ENCODE measurements at regions not wholly inside any gene's neighbourhood (a gene's known extent, or its start where the extent isn't known, plus 50 kb on each side); places are given as distances from the start of the nearest gene placed in this dataset.

- WGBS, 2 experiments (ENCODE audit: insufficient coverage in 2 of 2): 95 to 96% methylated on average over 2 to 3 of the region's 7 CpGs
Observed at GRCh38 chr6:134846031-134846430, 103.9 kb downstream of the ALDH8A1 start.

DNA sequence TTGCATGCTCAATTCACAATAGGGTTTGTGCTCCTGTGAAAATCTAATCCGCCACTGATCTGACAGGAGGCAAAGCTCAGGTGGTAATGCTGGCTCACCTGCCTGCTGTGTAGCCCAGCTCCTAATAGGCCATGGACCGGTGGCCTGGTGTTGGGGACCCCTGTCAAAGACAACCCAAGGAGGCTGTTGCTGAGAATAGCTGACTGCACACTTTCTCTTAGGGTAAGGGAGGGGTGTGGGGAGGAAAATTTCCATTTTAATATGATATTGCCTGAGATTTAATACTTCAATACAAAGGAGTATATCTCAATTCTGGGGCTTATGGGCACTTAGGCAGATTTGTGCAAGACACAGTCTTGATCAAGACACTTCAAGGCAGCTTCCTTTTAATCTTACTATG is 105.8 kb downstream of the ALDH8A1 start:
- no peaks in the 10 kb centered on the region for H3K9me3 ChIP-seq (ENCODE audit: control insufficient read depth, low read length)
- WGBS, 2 experiments (ENCODE audit: insufficient coverage in 2 of 2): 88 to 92% methylated on average over 1 to 2 of the region's 2 CpGs
- no peak overlapping the region for H3K4me3 ChIP-seq (ENCODE audit: extremely low read depth, insufficient read depth, low read length, poor library complexity, severe bottlenecking)
- no peaks in the 10 kb centered on the region for H3K4me1 ChIP-seq (ENCODE audit: control insufficient read depth, insufficient read depth, low read length, poor library complexity, severe bottlenecking)
- no peak overlapping the region for H3K27ac ChIP-seq (ENCODE audit: low read depth, low read length, severe bottlenecking)
- no peaks in the 10 kb centered on the region for H3K36me3 ChIP-seq (ENCODE audit: control insufficient read depth, insufficient read depth, low read length)

More at GRCh38 chr6:134846031-134846430, 103.9 kb downstream of the ALDH8A1 start:
- no peaks in the 10 kb centered on the region for H3K36me3 ChIP-seq (ENCODE audit: control insufficient read depth, insufficient read depth, low read length)
- H3K9me3 ChIP-seq (ENCODE audit: control insufficient read depth, low read length): no peaks in the 10 kb centered on the region
- H3K4me1 ChIP-seq (ENCODE audit: control insufficient read depth, insufficient read depth, low read length, poor library complexity, severe bottlenecking): no peaks in the 10 kb centered on the region
- no peak overlapping the region for H3K4me3 ChIP-seq (ENCODE audit: extremely low read depth, insufficient read depth, low read length, poor library complexity, severe bottlenecking)
- H3K27ac ChIP-seq (ENCODE audit: low read depth, low read length, severe bottlenecking): no peak overlapping the region

DNA sequence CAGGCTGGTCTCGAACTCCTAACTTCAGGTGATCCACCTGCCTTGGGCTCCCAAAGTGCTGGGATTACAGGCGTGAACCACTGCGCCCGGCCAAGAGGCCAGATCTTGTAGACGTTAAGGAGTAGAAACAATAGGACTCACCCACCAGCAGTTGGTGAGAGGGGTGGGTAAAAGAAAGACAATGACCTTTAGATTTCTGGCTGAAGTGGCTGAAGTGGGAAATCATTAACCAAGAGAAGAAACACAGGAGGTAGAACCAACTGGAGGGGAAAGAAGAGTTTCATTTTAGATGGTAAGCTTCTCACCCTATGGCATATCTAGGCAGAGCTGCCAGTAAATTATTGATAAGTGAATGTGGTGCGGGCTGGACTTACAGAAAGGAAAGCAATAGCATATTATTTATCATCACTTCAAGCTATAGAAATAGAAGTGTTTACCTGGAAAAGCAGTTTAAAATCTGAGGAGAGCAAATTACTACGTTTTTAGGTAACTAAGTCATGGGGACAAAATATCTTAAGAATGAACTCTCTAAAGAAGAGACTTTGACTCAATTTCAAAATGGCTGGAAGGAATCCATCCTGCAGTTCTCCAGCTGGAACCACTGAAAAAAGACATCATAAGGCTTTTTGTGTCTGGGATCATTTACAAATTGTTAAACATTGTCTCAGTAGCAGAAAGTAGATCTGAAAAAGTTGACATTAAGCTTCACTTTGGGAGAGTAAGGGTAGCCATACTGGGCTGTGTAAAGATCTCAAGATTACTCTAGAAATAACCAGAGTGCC is 109.6 kb downstream of the ALDH8A1 start:
- no peaks in the 10 kb centered on the region for H3K4me1 ChIP-seq (ENCODE audit: control insufficient read depth, insufficient read depth, low read length, poor library complexity, severe bottlenecking)
- H3K4me3 ChIP-seq (ENCODE audit: extremely low read depth, insufficient read depth, low read length, poor library complexity, severe bottlenecking): no peak overlapping the region
- no peaks in the 10 kb centered on the region for H3K36me3 ChIP-seq (ENCODE audit: control insufficient read depth, insufficient read depth, low read length)
- H3K27ac ChIP-seq (ENCODE audit: low read depth, low read length, severe bottlenecking): no peak overlapping the region
- WGBS, 2 experiments (ENCODE audit: insufficient coverage in 2 of 2): 87 to 96% methylated on average over 3 to 6 of the region's 7 CpGs
- H3K9me3 ChIP-seq (ENCODE audit: control insufficient read depth, low read length): no peaks in the 10 kb centered on the region

DNA sequence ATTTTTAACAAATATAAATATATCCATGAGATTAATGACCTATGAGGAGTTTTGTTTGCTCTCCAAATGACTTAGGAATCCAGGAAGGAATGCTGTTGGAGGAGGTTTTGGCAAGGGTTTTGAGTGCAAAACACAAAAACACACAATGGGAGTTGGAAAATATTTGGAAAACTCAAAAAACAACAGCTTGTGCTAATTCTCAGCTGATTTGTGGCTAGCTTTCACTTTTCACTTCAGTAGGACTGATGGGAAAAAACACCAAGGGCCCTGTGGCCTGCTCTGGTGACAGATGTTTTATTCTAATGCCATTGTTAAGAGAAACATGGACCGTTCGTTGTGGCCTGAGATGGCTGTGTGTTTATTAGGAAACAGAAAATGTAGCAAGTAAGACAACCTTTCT is 113.9 kb downstream of the ALDH8A1 start:
- no CpG with 5 or more reads among the region's 2 CpGs for WGBS, 2 experiments (ENCODE audit: insufficient coverage in 2 of 2)
- Histone ChIP-seq H3K4me3 (ENCODE audit: extremely low read depth, insufficient read depth, low read length, poor library complexity, severe bottlenecking) (no peak overlapping the region), H3K36me3 (ENCODE audit: control insufficient read depth, insufficient read depth, low read length) (no peaks in the 10 kb centered on the region), H3K4me1 (ENCODE audit: control insufficient read depth, insufficient read depth, low read length, poor library complexity, severe bottlenecking) (no peaks in the 10 kb centered on the region), H3K27ac (ENCODE audit: low read depth, low read length, severe bottlenecking) (no peak overlapping the region), H3K9me3 (ENCODE audit: control insufficient read depth, low read length) (no peaks in the 10 kb centered on the region)

GRCh38 chr6:134830940-134831339 is 119.0 kb downstream of the ALDH8A1 start:
- 80 to 100% methylated on average over 1 to 2 of the region's 2 CpGs for WGBS, 2 experiments (ENCODE audit: insufficient coverage in 2 of 2)
- H3K9me3 ChIP-seq (ENCODE audit: control insufficient read depth, low read length): no peaks in the 10 kb centered on the region
- no peak overlapping the region for H3K4me3 ChIP-seq (ENCODE audit: extremely low read depth, insufficient read depth, low read length, poor library complexity, severe bottlenecking)
- H3K27ac ChIP-seq (ENCODE audit: low read depth, low read length, severe bottlenecking): no peak overlapping the region
- H3K4me1 ChIP-seq (ENCODE audit: control insufficient read depth, insufficient read depth, low read length, poor library complexity, severe bottlenecking): no peaks in the 10 kb centered on the region
- no peaks in the 10 kb centered on the region for H3K36me3 ChIP-seq (ENCODE audit: control insufficient read depth, insufficient read depth, low read length)

GRCh38 chr6:134830194-134830593 is 119.7 kb downstream of the ALDH8A1 start:
- no peaks in the 10 kb centered on the region for H3K36me3 ChIP-seq (ENCODE audit: control insufficient read depth, insufficient read depth, low read length)
- no peak overlapping the region for H3K27ac ChIP-seq (ENCODE audit: low read depth, low read length, severe bottlenecking)
- H3K4me3 ChIP-seq (ENCODE audit: extremely low read depth, insufficient read depth, low read length, poor library complexity, severe bottlenecking): no peak overlapping the region
- 88 to 94% methylated on average over 4 of the region's 4 CpGs for whole genome bisulfite sequencing, 2 experiments (ENCODE audit: insufficient coverage in 2 of 2)
- H3K4me1 ChIP-seq (ENCODE audit: control insufficient read depth, insufficient read depth, low read length, poor library complexity, severe bottlenecking): no peaks in the 10 kb centered on the region
- H3K9me3 ChIP-seq (ENCODE audit: control insufficient read depth, low read length): no peaks in the 10 kb centered on the region

- no peaks in the 10 kb centered on the region for H3K4me1 ChIP-seq (ENCODE audit: control insufficient read depth, insufficient read depth, low read length, poor library complexity, severe bottlenecking)
- no peak overlapping the region for H3K4me3 ChIP-seq (ENCODE audit: extremely low read depth, insufficient read depth, low read length, poor library complexity, severe bottlenecking)
- no peaks in the 10 kb centered on the region for H3K9me3 ChIP-seq (ENCODE audit: control insufficient read depth, low read length)
- H3K27ac ChIP-seq (ENCODE audit: low read depth, low read length, severe bottlenecking): no peak overlapping the region
- H3K36me3 ChIP-seq (ENCODE audit: control insufficient read depth, insufficient read depth, low read length): no peaks in the 10 kb centered on the region
- 100% methylated on average over 3 to 4 of the region's 5 CpGs for WGBS, 2 experiments (ENCODE audit: insufficient coverage in 2 of 2)
Observed at GRCh38 chr6:134828641-134829040, 121.3 kb downstream of the ALDH8A1 start.

DNA sequence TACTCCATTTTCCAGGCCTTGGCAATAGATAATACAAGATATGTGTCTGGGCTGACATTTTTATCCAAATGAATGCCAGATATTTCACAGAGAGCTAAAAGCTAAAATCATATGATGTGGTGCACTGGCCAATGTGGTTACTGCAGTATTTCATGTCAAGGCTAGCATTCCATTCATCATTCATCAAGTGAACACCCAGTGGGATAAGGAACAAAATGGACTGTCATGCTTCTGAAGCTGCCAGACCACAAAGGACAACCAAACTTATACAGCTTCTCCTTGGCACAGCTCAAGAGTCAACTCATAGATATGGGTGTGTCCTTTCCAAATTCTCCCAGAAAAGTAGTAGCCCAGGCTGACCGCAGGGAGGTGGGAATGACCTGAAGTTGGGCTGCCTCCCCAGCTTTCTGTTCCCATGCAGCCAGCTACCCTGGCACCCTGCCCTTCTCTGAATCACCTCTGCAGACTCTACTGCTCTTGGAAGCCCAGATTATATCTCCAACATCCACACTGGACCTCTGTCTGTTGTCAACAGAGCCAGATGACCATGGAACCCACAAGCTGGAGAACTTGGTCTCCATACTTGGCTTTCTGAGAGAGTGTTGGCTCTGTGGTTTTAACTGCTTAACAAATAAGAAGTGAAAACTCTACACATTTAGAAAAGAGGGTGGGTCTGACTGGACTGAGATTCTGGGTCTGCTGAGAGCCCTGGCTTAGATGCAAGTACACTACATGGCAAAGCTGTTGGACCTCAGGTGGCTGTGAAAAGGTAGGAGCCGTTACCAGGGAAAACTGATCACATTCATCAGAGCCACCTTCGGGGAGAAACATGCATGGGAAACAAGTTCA is 122.8 kb downstream of the ALDH8A1 start:
- Histone ChIP-seq H3K9me3 (ENCODE audit: control insufficient read depth, low read length) (no peaks in the 10 kb centered on the region), H3K36me3 (ENCODE audit: control insufficient read depth, insufficient read depth, low read length) (no peaks in the 10 kb centered on the region), H3K4me3 (ENCODE audit: extremely low read depth, insufficient read depth, low read length, poor library complexity, severe bottlenecking) (no peak overlapping the region), H3K4me1 (ENCODE audit: control insufficient read depth, insufficient read depth, low read length, poor library complexity, severe bottlenecking) (no peaks in the 10 kb centered on the region), H3K27ac (ENCODE audit: low read depth, low read length, severe bottlenecking) (no peak overlapping the region)
- 78 to 94% methylated on average over 2 to 3 of the region's 3 CpGs for WGBS, 2 experiments (ENCODE audit: insufficient coverage in 2 of 2)

DNA sequence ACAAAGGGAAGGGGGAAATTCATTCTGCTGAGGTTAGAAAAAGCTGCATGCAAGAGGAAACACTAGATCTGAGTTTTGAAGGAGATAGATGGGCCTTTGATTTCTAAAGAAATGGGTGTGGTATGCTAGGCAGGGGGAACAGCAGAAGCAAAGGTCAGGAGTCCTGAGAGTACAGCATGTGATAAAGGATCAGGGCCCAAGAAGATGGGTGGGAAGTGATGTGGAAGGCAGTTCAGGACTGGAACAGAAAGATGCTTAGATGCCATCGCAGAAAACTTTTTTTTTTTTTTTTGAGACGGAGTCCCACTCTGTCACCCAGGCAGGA is 126.2 kb downstream of the ALDH8A1 start:
- H3K9me3 ChIP-seq (ENCODE audit: control insufficient read depth, low read length): no peaks in the 10 kb centered on the region
- WGBS, 2 experiments (ENCODE audit: insufficient coverage in 2 of 2): 80% methylated on average over 1 to 2 of the region's 2 CpGs
- H3K4me1 ChIP-seq (ENCODE audit: control insufficient read depth, insufficient read depth, low read length, poor library complexity, severe bottlenecking): peaks cover 4% of the 10 kb centered on the region
- H3K27ac ChIP-seq (ENCODE audit: low read depth, low read length, severe bottlenecking): no peak overlapping the region
- H3K36me3 ChIP-seq (ENCODE audit: control insufficient read depth, insufficient read depth, low read length): no peaks in the 10 kb centered on the region
- H3K4me3 ChIP-seq (ENCODE audit: extremely low read depth, insufficient read depth, low read length, poor library complexity, severe bottlenecking): no peak overlapping the region

GRCh38 chr6:134822920-134823709 is 126.8 kb downstream of the ALDH8A1 start:
- peaks cover 4% of the 10 kb centered on the region for H3K4me1 ChIP-seq (ENCODE audit: control insufficient read depth, insufficient read depth, low read length, poor library complexity, severe bottlenecking)
- 18 to 57% methylated on average over 1 to 10 of the region's 10 CpGs for WGBS, 2 experiments (ENCODE audit: insufficient coverage in 2 of 2)
- no peak overlapping the region for H3K27ac ChIP-seq (ENCODE audit: low read depth, low read length, severe bottlenecking)
- no peaks in the 10 kb centered on the region for H3K9me3 ChIP-seq (ENCODE audit: control insufficient read depth, low read length)
- H3K4me3 ChIP-seq (ENCODE audit: extremely low read depth, insufficient read depth, low read length, poor library complexity, severe bottlenecking): no peak overlapping the region
- H3K36me3 ChIP-seq (ENCODE audit: control insufficient read depth, insufficient read depth, low read length): no peaks in the 10 kb centered on the region

Measured in mesodermal cell (in vitro differentiated cells).